ENCODE measurements at regions not wholly inside any gene's neighbourhood (a gene's known extent, or its start where the extent isn't known, plus 50 kb on each side); places are given as distances from the start of the nearest gene placed in this dataset.

DNA sequence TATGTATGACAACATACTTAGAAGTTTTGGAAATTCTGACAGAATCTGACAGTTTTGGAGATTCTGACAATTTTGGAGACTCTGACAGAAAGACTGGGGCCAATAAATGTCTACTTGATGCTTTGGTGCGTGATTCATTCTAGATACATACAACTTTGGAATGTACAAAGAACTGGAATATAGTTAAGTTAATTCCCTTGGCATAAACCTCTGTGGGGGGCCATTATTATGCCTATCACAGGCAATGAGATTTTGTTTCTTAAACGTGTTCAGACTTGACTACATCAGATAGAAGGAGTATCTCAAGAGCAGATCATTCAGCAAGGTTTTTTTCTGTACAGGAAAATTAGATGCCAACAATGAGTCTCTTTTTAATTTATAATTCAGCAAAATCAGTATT is 617.6 kb upstream of the ZNF717 start:
- H3K4me1 ChIP-seq (replicated peaks in 1 of 4; ENCODE audit: control insufficient read depth in 3 of 4, insufficient read depth in 4 of 4, low read length in 3 of 4) = no peaks in the 10 kb centered on the region
- POLR2A ChIA-PET (ENCODE audit: partially characterized antibody) = no interaction called here
- H2BK120ac ChIP-seq (replicated peaks; ENCODE audit: low read depth, low read length) = no peak overlapping the region
- H3K23me2 ChIP-seq (ENCODE audit: low read depth, low read length) = no peaks in the 10 kb centered on the region
- H3K4me3 ChIP-seq (ENCODE audit: extremely low read depth in 1 of 4, insufficient read depth in 2 of 4, low read depth in 3 of 4, low read length in 4 of 4) = no peak overlapping the region
- no peaks in the 10 kb centered on the region for H3K27me3 ChIP-seq (replicated peaks in 1 of 4; ENCODE audit: control insufficient read depth in 3 of 4, extremely low read depth in 1 of 4, insufficient read depth in 3 of 4, low read length in 3 of 4)
- H3K27ac ChIP-seq (ENCODE audit: low read depth, low read length) = no peak overlapping the region
- CTCF ChIA-PET (ENCODE audit: partially characterized antibody) = no interaction called here
- no peak overlapping the region for H3K14ac ChIP-seq (ENCODE audit: insufficient read length)
- no peak overlapping the region for H3K9ac ChIP-seq (replicated peaks in 1 of 4; ENCODE audit: extremely low read depth in 1 of 4, low read depth in 3 of 4, low read length in 3 of 4)
- H3K18ac ChIP-seq (ENCODE audit: extremely low read depth, low read length) = no peak overlapping the region
- no peak overlapping the region for H2BK5ac ChIP-seq (ENCODE audit: low read depth, low read length)
- H4K20me1 ChIP-seq (replicated peaks in 1 of 2; ENCODE audit: control insufficient read depth in 1 of 2, insufficient read depth in 2 of 2, low read length in 2 of 2) = no peaks in the 10 kb centered on the region
- H3K9me3 ChIP-seq (ENCODE audit: insufficient read depth in 2 of 2, low read depth in 1 of 2, low read length in 1 of 2) = no peaks in the 10 kb centered on the region
- H2AFZ ChIP-seq (ENCODE audit: low read length) = no peak overlapping the region
- H3K79me1 ChIP-seq (ENCODE audit: low read depth, low read length) = no peaks in the 10 kb centered on the region
- no peak overlapping the region for H2BK12ac ChIP-seq (ENCODE audit: low read depth, low read length)
- no peak overlapping the region for H2AK5ac ChIP-seq (ENCODE audit: low read depth, low read length)
- no peak overlapping the region for H3K4ac ChIP-seq (replicated peaks; ENCODE audit: insufficient read length, low read depth, low read length)
- no peak overlapping the region for H3K4me2 ChIP-seq (ENCODE audit: insufficient read depth in 1 of 2, low read depth in 2 of 2, low read length in 2 of 2)
- H4K8ac ChIP-seq (ENCODE audit: extremely low read depth, insufficient read depth, low read length) = no peak overlapping the region
- DNase-seq (ENCODE audit: low read depth in 1 of 2, low spot score in 2 of 2) (no peak), FAIRE-seq (no peak)
- H2BK15ac ChIP-seq (ENCODE audit: low read length) = no peak overlapping the region
- H3K23ac ChIP-seq (ENCODE audit: insufficient read length) = no peak overlapping the region
- no peak overlapping the region for H2BK20ac ChIP-seq (ENCODE audit: low read length)
- no peak overlapping the region for H4K91ac ChIP-seq (replicated peaks; ENCODE audit: insufficient read length, low read length)
- H3K36me3 ChIP-seq (ENCODE audit: control insufficient read depth in 2 of 4, insufficient read depth in 4 of 4, low read length in 3 of 4) = no peaks in the 10 kb centered on the region
- no peak overlapping the region for H3K56ac ChIP-seq (replicated peaks; ENCODE audit: insufficient read length, low read depth, low read length)
- 70% methylated on average over 2 of the region's 2 CpGs; no CpG with 5 or more reads in 1 of the 2 experiments for WGBS, 2 experiments (ENCODE audit: extremely low coverage in 1 of 2, insufficient coverage in 1 of 2, insufficient read length in 1 of 2, insufficient replicate concordance in 2 of 2, low coverage in 1 of 2, low lambda C conversion rate in 2 of 2, missing lambda C conversion rate in 1 of 2)
- no peaks in the 10 kb centered on the region for H3K79me2 ChIP-seq (ENCODE audit: control insufficient read depth in 1 of 2, insufficient read depth in 2 of 2, low read length in 2 of 2)
- H4K5ac ChIP-seq (ENCODE audit: insufficient read length, low read depth, low read length) = no peak overlapping the region
- no peak for TF ChIP-seq CHD1 (IDR thresholded peaks at IDR 0.05; ENCODE audit: low read depth, low read length)
- no peak for TF ChIP-seq SUZ12 (IDR thresholded peaks at IDR 0.05; ENCODE audit: low read length)
- no peak for TF ChIP-seq PHF8 (conservative IDR thresholded peaks at IDR 0.05; ENCODE audit: low read depth, low read length)
- no peak for TF ChIP-seq MAFK (IDR thresholded peaks at IDR 0.05; ENCODE audit: low read depth, low read length)
- TF ChIP-seq CBX8 (IDR thresholded peaks at IDR 0.05; ENCODE audit: borderline replicate concordance, low read depth, low read length) = no peak
- no peak for TF ChIP-seq POU5F1 (IDR thresholded peaks at IDR 0.05; ENCODE audit: low read depth, low read length)
- no peak for TF ChIP-seq SAP30 (IDR thresholded peaks at IDR 0.05; ENCODE audit: insufficient read depth, insufficient replicate concordance, low read length)
- TF ChIP-seq KDM4A (IDR thresholded peaks at IDR 0.05; ENCODE audit: low read depth, low read length, severe bottlenecking) = no peak
- TF ChIP-seq, protein P1, sequence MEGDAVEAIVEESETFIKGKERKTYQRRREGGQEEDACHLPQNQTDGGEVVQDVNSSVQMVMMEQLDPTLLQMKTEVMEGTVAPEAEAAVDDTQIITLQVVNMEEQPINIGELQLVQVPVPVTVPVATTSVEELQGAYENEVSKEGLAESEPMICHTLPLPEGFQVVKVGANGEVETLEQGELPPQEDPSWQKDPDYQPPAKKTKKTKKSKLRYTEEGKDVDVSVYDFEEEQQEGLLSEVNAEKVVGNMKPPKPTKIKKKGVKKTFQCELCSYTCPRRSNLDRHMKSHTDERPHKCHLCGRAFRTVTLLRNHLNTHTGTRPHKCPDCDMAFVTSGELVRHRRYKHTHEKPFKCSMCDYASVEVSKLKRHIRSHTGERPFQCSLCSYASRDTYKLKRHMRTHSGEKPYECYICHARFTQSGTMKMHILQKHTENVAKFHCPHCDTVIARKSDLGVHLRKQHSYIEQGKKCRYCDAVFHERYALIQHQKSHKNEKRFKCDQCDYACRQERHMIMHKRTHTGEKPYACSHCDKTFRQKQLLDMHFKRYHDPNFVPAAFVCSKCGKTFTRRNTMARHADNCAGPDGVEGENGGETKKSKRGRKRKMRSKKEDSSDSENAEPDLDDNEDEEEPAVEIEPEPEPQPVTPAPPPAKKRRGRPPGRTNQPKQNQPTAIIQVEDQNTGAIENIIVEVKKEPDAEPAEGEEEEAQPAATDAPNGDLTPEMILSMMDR (IDR thresholded peaks at IDR 0.05; ENCODE audit: control extremely low read depth in 1 of 3, insufficient read depth in 1 of 3, low read depth in 1 of 3, low read length in 3 of 3) = no peak
- no peak for TF ChIP-seq EP300 (IDR thresholded peaks at IDR 0.05; ENCODE audit: borderline replicate concordance in 1 of 2, low read depth in 2 of 2, low read length in 2 of 2)
- TF ChIP-seq ASH2L (IDR thresholded peaks at IDR 0.05; ENCODE audit: low read length) = no peak
- no peak for TF ChIP-seq KDM5A (IDR thresholded peaks at IDR 0.05; ENCODE audit: low read length)
- TF ChIP-seq SP4 (IDR thresholded peaks at IDR 0.05; ENCODE audit: low read length) = no peak

Measured in H1 (cell line).